HEK293 (cell line): ENCODE measurements at regions not wholly inside any gene's neighbourhood (a gene's known extent, or its start where the extent isn't known, plus 50 kb on each side); places are given as distances from the start of the nearest gene placed in this dataset.

ENCODE experiments used
- CTCF ChIA-PET: fragments of 350-600 bp; formaldehyde crosslinking; extraction: SDS; loops from one replicate; lab custom pipeline; 2021; ENCODE audit warnings: antibody characterized with exemption; lab: Yijun Ruan, JAX
- POLR2A ChIA-PET: fragments of 300-600 bp; formaldehyde crosslinking; extraction: SDS; loops from one replicate; lab custom pipeline; 2020; ENCODE audit warnings: antibody characterized with exemption, inconsistent platforms; lab: Yijun Ruan, JAX
- H3K27ac ChIP-seq: fragments of 200-500 bp; sonication (Bioruptor generic); 2 replicates; pipeline ENCODE4 v1.5.1; 2014; ENCODE audit warnings: low read depth, low read length, control low read depth, inconsistent platforms; ENCODE audit errors: extremely low read depth
- H3K36me3 ChIP-seq, 2 experiments: fragments of 200-500 bp in 1 of 2; sonication (Bioruptor generic) in 1 of 2; 1 replicate in 1 of 2; 2 replicates in 1 of 2; pipeline ENCODE4 v1.5.1; 2014 to 2017; ENCODE audit warnings: inconsistent platforms in 2 of 2, low read length in 2 of 2; ENCODE audit not compliant: control insufficient read depth in 2 of 2, insufficient read depth in 1 of 2
- H3K4me1 ChIP-seq: fragments of 200-500 bp; sonication (Bioruptor generic); 2 replicates; pipeline ENCODE4 v1.5.1; 2014; ENCODE audit warnings: mild to moderate bottlenecking, low read length, inconsistent platforms; ENCODE audit not compliant: control insufficient read depth, insufficient read depth
- H3K4me3 ChIP-seq: 2 replicates; pipeline ENCODE4 v1.5.1; 2011; ENCODE audit warnings: low read depth, mild to moderate bottlenecking, control low read depth, low read length, moderate library complexity
- H3K9me3 ChIP-seq: fragments of 200-500 bp; sonication (Bioruptor generic); 2 replicates; pipeline ENCODE4 v1.5.1; 2014; ENCODE audit warnings: low read depth, low read length, inconsistent platforms; ENCODE audit not compliant: control insufficient read depth, insufficient read depth
- GLI2 ChIP-seq: fragments of 450-650 bp; formaldehyde crosslinking; IDR thresholded peaks from 2 replicates; pipeline ENCODE4; 2017; ENCODE audit warnings: missing biosample characterization, missing genetic modification characterization, low read depth, borderline replicate concordance
- GLIS1 ChIP-seq: fragments of 450-650 bp; formaldehyde crosslinking; IDR thresholded peaks from 2 replicates; pipeline ENCODE4 v1.5.1; 2016; ENCODE audit warnings: missing biosample characterization, missing genetic modification characterization
- KLF1 ChIP-seq: fragments of 450-650 bp; formaldehyde crosslinking; IDR thresholded peaks from 2 replicates; pipeline ENCODE4 v1.5.1; 2016; ENCODE audit warnings: missing biosample characterization, missing genetic modification characterization
- OVOL3 ChIP-seq: fragments of 450-650 bp; formaldehyde crosslinking; IDR thresholded peaks from 2 replicates; pipeline ENCODE4 v1.5.1; 2016; ENCODE audit warnings: missing biosample characterization, missing genetic modification characterization
- PRDM1 ChIP-seq: fragments of 450-650 bp; formaldehyde crosslinking; IDR thresholded peaks from 2 replicates; pipeline ENCODE4; 2016; ENCODE audit warnings: missing biosample characterization, missing genetic modification characterization
- PRDM2 ChIP-seq: fragments of 450-650 bp; formaldehyde crosslinking; IDR thresholded peaks from 2 replicates; pipeline ENCODE4 v1.5.1; 2016; ENCODE audit warnings: missing biosample characterization, missing genetic modification characterization, borderline replicate concordance
- SP2 ChIP-seq: fragments of 450-650 bp; formaldehyde crosslinking; IDR thresholded peaks from 2 replicates; pipeline ENCODE4 v1.5.1; 2016; ENCODE audit warnings: missing biosample characterization, missing genetic modification characterization
- ZNF157 ChIP-seq: fragments of 450-650 bp; formaldehyde crosslinking; IDR thresholded peaks from 2 replicates; pipeline ENCODE4 v1.5.1; 2016; ENCODE audit warnings: missing biosample characterization, missing genetic modification characterization
- ZNF280C ChIP-seq: fragments of 450-650 bp; formaldehyde crosslinking; IDR thresholded peaks from 2 replicates; pipeline ENCODE4 v1.5.1; 2016; ENCODE audit warnings: missing biosample characterization, missing genetic modification characterization
- ZNF324 ChIP-seq: fragments of 450-650 bp; formaldehyde crosslinking; IDR thresholded peaks from 2 replicates; pipeline ENCODE4 v1.5.1; 2016; ENCODE audit warnings: missing biosample characterization, missing genetic modification characterization
- ZNF544 ChIP-seq: fragments of 450-650 bp; formaldehyde crosslinking; IDR thresholded peaks from 2 replicates; pipeline ENCODE4 v1.5.0; 2017; ENCODE audit warnings: missing biosample characterization, missing genetic modification characterization
- ZNF596 ChIP-seq: fragments of 450-650 bp; IDR thresholded peaks from 2 replicates; pipeline ENCODE4 v1.5.0; 2018; ENCODE audit warnings: missing biosample characterization, mild to moderate bottlenecking, missing genetic modification characterization, moderate library complexity
- ZNF600 ChIP-seq: fragments of 450-650 bp; formaldehyde crosslinking; IDR thresholded peaks from 2 replicates; pipeline ENCODE4 v1.5.1; 2016; ENCODE audit warnings: missing biosample characterization, missing genetic modification characterization
- ZNF658 ChIP-seq: fragments of 450-650 bp; formaldehyde crosslinking; IDR thresholded peaks from 2 replicates; pipeline ENCODE4; 2016; ENCODE audit warnings: missing biosample characterization, missing genetic modification characterization
- TF ChIP-seq, protein P1 (sequence below): fragments of 450-650 bp; formaldehyde crosslinking; IDR thresholded peaks from 2 replicates; pipeline ENCODE4 v1.5.1; 2016; ENCODE audit warnings: missing biosample characterization, missing genetic modification characterization
- TF ChIP-seq, protein P2 (sequence below): fragments of 450-650 bp; formaldehyde crosslinking; IDR thresholded peaks from 2 replicates; pipeline ENCODE4 v1.5.1; 2016; ENCODE audit warnings: missing biosample characterization, missing genetic modification characterization

DNA sequence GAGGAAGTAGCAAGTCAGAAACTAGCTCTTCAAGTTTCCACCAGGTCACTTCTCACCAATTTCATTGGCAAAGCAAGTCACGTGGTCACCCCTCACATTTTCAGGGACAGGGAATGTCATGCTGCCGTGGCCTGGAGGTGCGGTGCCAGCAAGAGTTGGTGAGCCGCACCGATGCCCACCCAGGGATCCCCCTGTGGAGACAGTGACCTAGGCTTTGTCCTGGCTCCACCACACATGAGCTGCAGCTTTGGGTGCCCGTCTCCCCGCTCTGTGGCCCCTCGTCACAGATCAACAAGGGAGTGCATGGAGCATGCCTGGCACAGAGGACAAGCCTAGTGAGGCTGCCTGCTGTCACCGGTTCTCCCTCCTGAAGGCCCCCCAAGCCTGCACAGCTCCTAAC lies 226.7 kb upstream of the PPP2R2D start (continued):
- TF ChIP-seq, protein P1, sequence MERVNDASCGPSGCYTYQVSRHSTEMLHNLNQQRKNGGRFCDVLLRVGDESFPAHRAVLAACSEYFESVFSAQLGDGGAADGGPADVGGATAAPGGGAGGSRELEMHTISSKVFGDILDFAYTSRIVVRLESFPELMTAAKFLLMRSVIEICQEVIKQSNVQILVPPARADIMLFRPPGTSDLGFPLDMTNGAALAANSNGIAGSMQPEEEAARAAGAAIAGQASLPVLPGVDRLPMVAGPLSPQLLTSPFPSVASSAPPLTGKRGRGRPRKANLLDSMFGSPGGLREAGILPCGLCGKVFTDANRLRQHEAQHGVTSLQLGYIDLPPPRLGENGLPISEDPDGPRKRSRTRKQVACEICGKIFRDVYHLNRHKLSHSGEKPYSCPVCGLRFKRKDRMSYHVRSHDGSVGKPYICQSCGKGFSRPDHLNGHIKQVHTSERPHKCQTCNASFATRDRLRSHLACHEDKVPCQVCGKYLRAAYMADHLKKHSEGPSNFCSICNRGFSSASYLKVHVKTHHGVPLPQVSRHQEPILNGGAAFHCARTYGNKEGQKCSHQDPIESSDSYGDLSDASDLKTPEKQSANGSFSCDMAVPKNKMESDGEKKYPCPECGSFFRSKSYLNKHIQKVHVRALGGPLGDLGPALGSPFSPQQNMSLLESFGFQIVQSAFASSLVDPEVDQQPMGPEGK (tag by site-specific recombination) = no peak
- TF ChIP-seq ZNF157 (tag by site-specific recombination) (no peak), GLIS1 (tag by site-specific recombination) (no peak)

- TF ChIP-seq PRDM1 (no peak), ZNF600 (tag by site-specific recombination) (no peak), GLI2 (tag by site-specific recombination) (no peak), KLF1 (no peak), ZNF324 (no peak), ZNF658 (tag by site-specific recombination) (no peak), SP2 (tag by site-specific recombination) (no peak), ZNF544 (tag by site-specific recombination) (no peak), OVOL3 (tag by site-specific recombination) (no peak), PRDM2 (tag by site-specific recombination) (no peak), ZNF280C (tag by site-specific recombination) (no peak), ZNF596 (no peak)
- TF ChIP-seq, protein P2, sequence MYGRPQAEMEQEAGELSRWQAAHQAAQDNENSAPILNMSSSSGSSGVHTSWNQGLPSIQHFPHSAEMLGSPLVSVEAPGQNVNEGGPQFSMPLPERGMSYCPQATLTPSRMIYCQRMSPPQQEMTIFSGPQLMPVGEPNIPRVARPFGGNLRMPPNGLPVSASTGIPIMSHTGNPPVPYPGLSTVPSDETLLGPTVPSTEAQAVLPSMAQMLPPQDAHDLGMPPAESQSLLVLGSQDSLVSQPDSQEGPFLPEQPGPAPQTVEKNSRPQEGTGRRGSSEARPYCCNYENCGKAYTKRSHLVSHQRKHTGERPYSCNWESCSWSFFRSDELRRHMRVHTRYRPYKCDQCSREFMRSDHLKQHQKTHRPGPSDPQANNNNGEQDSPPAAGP (tag by site-specific recombination) = no peak
- Histone ChIP-seq H3K36me3 (no peaks in the 10 kb centered on the region), H3K27ac (no peak overlapping the region), H3K4me1 (no peaks in the 10 kb centered on the region), H3K4me3 (no peak overlapping the region), H3K9me3 (no peaks in the 10 kb centered on the region)
- POLR2A ChIA-PET = no interaction called here
- CTCF ChIA-PET = interaction anchor here (0.6 kb wide), 1 partner anchor 747 kb away, joined by 5 read pairs; no protein-coding TSS in a partner anchor
Measured at GRCh38 chr10:131675104-131675503, 225.7 kb upstream of the PPP2R2D start.
